Stimulated activated CD4-positive, alpha-beta T cell treated with anti-CD3 and anti-CD28 coated beads, Interleukin-12 subunit alpha, Interleukin-12 subunit beta, amount 100 ng/mL, for 24 hours (primary cell): ENCODE measurements at regions not wholly inside any gene's neighbourhood (a gene's known extent, or its start where the extent isn't known, plus 50 kb on each side); places are given as distances from the start of the nearest gene placed in this dataset.

Experiments used
- DNase-seq, 2 experiments: peaks; one replicate each; pipeline ENCODE4 v3.0.0-alpha.2; 2020; ENCODE audit warnings: low read depth in 2 of 2

- no peak for DNase-seq
Observed at GRCh38 chr1:199109160-199109559, 470.3 kb downstream of the PTPRC start.

DNA sequence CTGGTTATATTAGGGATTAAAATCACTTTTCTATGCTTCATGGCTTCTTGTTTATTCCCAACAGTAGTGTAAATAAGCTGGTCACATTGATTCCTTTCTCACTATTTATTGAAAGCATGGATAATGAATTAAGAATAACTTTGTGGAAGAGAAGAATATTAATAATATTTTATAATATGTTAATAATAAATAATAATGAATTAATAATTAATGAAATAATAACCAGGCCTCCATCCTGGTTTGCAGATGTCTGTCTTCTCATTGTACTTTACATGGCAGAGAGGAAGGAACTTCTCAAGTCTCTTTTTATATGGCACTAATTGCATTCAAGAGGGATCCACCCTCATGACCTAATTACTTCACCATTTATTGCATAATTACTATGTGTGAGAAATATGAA is 473.5 kb downstream of the PTPRC start:
- no peak for DNase-seq

- peak; percentile 39 to 58 for DNase-seq
Observed at GRCh38 chr1:199113265-199113869, 474.5 kb downstream of the PTPRC start.

DNA sequence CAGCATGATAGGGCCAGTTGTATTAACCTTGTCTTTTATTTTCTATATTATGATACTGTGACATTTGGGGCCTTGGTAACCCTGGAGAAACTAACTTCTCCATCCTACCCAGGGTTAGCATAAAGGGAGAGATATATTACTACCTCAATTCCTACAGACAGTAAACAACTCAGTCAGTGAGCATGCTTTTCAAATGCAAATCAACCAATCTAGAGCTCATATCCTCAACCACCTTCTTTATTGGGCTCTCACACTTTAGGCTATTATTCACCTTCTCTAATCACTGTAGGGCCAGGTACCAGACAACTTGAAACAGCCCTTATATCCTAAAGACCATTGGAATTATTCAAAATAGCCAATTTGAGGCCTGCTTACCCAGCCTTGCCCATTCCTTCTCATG is 477.6 kb downstream of the PTPRC start:
- DNase-seq = no peak

DNA sequence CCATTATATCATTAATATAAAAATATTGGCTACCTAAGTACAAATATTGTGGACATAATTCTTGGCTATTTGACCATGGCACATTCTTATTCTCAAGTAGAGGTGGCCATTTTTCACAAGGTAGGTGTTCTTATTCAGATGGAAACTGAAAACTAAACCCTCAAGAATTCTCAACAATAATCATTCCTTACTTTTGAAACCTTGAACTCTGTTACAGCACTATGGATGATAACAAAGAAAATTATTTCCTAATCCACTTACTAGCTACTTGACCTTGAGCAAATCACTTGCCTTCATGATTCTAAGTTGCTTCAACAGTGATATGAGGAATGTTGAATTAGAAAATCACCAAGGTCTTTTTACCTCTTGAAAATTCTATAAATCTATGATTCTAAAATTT is 482.2 kb downstream of the PTPRC start:
- DNase-seq = no peak

- no peak for DNase-seq
Observed at GRCh38 chr1:199122085-199122484, 483.2 kb downstream of the PTPRC start.

DNA sequence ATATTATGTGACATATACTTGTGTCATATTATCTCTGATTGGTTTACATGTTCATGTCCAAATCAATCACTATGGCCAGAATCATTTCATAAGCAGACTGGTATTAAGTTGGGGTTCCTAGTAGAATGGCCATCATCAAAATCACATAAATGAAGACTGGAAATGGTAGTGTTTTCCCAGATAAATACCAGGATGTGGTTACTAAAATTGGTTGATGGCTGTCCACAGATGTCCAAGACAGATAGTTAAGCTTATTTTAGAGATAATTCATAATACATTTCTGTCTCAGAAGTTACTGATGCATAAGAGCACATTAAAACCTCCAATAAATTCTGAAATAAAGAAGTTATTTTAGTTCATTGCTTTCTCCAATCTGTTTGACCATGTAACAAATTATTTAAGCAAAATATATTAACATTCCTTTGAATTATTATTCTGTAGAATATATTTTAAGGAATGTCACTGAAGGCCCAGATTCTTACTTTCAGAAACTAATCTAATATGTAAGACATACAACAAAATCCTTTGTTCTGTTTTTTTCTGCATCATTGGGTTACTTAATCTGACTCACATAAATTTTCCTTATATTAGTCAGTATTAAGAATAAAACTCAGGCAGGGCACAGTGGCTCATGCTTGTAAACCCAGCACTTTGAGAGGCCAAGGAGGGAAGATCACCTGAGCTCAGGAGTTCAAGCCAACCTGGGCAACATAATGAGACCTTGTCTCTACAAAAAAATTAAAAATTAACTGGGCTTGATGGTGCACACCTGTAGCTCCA is 483.9 kb downstream of the PTPRC start:
- no peak for DNase-seq

GRCh38 chr1:199123615-199124014 is 484.8 kb downstream of the PTPRC start:
- no peak for DNase-seq

GRCh38 chr1:199124351-199124750 is 485.5 kb downstream of the PTPRC start:
- DNase-seq = no peak

DNA sequence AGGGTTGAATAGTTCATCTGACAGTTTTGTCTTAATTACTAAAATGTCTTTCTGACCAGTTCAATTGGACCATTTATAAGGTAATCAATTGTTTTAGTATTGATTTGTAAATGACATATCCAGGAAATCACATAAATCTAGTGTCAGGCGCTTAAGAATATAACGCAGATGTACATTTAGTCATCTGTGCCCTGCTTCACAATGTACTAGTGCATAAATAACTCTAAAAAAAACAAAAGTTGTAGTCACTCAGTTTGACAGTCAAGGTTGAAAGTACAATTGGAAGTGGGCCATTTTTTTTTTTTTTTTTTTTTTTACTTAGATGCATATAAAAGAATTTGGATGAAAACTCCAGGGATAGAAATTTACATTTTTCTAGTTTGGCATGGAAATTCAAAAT is 490.4 kb downstream of the PTPRC start:
- no peak for DNase-seq

DNA sequence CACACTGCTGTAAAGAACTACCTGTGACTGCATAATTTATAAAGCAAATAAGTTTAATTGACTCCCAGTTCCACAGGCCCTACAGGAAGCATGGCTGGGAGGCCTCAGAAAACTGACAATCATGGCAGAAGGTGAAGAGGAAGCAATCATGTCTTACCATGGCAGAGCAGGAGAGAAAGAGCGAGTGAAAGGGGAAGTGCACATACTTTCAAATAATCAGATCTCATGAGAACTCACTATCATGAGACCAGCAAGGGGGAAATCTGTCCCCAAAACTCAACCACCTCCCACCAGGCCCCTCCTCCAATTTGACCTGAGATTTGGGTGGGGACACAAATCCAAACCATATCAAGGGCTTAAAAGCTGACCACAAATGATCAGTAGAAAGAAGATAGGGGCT is 493.2 kb downstream of the PTPRC start:
- DNase-seq = no peak

- DNase-seq = no peak
Observed at GRCh38 chr1:199135901-199136300, 497.1 kb downstream of the PTPRC start.

DNA sequence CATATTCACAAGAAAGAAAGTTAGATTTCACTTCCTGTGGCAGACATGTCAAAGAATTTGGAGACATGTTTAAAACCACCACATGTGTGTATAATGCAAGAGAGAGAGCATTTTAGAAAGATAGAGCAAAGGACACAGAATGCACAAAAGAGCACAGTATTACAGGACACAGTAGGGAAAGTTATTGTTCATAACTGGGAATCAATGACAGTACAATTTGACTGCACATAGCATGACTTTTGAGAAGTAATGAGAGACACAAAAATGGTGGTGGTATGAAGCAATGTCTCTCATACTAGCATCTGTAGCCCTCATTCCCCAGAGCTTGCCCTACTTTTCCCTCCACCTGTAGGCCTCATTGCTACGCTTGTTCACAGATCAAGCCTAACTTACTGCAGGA is 499.2 kb downstream of the PTPRC start:
- DNase-seq = no peak

GRCh38 chr1:199149591-199149990 is 510.8 kb downstream of the PTPRC start:
- no peak for DNase-seq

DNA sequence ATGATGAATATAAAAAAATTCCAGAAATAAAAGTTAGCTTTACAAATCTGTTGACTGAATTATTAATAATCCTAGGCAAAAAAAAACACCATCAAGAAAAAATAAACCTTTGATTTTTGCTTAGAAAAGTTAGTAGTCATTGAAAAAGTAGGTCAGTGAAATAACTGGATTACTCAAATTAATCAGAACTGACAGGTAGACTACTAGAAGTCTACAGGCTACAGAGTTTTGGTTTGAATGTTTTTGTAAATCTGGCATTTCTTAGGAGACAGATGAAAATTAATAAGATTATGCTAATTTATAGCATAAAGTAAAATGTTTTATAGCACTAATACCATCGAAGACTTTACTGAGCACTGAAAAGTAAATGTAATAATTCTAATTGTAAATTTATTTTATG is 511.9 kb downstream of the PTPRC start:
- DNase-seq = no peak

DNA sequence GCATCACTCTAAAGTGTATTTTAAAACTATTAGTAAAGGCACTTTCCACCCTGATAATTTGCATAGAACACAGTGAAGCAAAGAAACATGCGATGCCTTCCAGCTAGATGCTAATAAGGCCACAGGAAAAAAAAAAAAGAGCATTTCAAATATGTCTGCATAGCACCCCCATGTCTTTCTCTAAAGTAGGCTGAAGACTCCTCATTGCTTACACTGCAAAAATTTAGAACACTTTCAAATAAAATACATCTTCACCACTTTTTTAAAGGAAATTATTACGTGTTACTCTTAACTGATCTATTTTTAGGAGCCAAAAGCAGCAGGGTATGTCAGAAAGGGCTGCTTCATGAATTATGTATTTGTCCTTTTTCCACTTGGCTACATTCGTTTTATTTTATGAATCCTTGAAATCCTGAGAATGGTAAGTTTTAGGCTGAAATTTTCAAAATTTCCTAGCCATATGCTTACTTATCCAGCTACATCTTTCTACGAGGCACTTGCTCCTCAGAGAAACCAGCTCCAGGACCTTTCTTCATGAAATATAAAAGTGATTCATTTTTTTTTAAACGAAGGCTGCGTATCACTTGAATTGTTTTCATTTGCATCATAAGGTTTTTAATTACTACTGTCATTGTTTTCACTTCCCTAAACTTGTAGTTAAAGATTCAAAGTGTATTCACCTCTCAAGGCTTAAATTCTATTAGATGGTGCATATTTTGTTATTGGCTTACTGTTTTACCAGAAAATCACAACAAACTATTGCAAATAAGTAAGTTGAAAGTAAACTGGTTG is 513.0 kb downstream of the PTPRC start:
- DNase-seq = no peak

DNA sequence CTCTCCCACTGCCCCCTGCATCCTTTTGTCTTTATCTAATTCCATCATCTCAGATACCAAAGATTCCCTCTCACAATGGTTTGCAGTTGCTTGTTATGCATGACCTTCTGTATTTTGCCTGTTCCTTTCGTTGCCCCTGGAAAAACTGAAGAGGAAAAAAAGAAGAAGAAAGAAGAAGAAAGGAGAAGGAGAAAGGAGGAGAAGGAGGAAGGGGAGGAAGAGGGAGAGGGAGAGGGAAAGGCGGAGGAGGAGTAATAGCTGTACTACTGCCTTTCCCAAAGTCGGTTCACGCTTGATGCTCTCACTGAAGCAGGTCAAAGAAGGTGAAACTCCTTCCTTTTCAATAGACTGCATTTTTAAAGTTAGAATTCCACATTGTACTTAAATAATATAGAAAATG is 513.8 kb downstream of the PTPRC start:
- no peak for DNase-seq

- no peak for DNase-seq
Observed at GRCh38 chr1:199155166-199156019, 516.6 kb downstream of the PTPRC start.

DNA sequence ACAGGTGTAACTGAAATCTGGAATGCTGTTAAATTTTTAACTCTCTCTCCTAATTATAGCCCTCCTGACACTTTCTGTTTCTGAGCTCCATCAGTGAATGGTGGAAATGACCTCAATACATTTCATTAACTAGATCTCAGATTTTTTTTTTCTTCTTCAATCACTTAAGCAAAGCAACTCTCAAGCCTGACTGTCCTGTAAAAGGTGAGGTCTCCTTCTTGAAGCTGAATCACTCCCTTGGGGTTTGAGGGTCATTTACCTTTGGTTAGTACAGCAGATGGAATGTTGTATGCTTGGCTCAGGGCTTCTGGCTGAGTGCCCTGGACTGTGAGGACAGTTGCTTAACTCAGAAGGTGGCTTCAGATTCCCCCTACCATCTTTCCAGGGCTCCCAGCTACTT is 518.7 kb downstream of the PTPRC start:
- no peak for DNase-seq

- no peak for DNase-seq
Observed at GRCh38 chr1:199160521-199161318, 521.9 kb downstream of the PTPRC start.

DNA sequence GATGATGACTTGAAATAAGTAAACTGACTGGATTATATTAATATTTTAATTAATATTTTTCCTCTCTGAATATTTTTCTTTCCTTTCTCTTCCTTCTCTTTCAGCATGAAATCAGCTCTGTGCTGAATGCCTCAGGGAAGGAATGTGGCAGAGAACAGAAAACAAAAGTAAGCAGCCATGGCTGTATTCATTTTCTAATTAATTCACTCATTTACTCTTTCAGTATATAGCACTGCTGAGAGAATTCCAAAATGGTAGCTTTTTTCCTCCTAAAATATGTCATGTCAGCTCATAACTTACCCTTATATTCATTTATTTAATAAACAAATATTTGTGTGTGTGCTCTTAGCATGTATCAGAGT is 522.5 kb downstream of the PTPRC start:
- DNase-seq = no peak
